ENCODE measurements at regions not wholly inside any gene's neighbourhood (a gene's known extent, or its start where the extent isn't known, plus 50 kb on each side); places are given as distances from the start of the nearest gene placed in this dataset.

DNA sequence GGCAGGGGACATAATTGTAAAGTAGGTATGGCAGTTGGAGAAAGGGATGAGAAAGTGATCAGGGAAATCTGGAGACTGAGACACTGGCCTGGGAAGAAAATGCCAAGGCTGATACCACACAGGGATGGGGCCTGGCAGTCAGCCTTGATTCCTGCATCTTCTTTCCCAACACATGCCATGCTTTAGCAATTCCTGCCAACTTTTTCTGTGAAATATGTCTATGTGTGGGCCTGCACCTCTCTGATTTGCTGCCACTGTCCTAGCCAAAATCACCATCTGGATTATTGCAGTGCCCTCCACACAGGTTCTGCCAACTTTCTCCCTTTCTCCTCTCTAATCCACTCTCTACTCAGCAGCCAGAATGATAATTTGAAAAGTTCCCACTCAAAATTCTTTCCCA is 759.8 kb upstream of the CITED2 start:
- no peak for DNase-seq

- DNase-seq: no peak
These were observed 755.6 kb upstream of the CITED2 start for GRCh38 chr6:140130074-140130473.

DNA sequence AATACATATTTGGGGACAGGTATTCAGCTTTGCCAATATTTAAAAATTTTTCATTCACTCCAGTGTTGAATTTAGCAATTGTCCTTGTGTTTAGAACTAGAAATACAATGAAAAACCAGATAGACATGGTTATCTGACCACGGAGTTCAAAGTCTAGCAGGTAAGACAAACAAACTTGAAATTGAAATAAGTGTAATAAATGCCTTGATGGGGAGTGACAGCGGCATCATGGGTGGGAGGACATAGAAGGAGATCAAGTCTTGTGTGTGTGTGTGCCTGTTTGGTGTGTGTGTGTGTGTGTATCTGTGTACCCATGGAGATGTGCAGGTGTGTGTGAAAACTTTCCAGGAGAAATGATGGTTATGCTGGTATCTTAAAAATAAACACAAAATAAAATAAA is 750.0 kb upstream of the CITED2 start:
- DNase-seq: no peak

DNA sequence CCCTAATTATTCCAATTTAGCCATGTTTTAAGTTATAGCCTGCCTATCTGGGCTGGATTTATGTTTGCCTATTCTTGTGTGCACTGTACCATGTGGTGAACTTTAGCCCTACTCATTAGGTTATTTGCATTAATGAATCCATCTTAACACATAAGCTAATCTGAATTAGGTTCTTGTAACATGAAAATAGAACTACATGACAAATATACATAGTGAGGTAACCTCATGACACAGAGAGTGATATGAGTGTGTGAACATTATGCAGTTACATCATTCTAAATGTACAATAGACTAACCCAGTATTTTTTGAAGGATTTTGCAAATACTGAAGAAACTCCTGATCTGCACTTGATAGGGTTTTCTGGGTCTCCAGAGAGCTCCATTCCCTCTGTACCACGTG is 733.7 kb upstream of the CITED2 start:
- DNase-seq: no peak

- no peak for DNase-seq
These were observed 732.8 kb upstream of the CITED2 start for GRCh38 chr6:140107216-140107615.

- DNase-seq: no peak
These were observed 731.4 kb upstream of the CITED2 start for GRCh38 chr6:140105857-140106256.

DNA sequence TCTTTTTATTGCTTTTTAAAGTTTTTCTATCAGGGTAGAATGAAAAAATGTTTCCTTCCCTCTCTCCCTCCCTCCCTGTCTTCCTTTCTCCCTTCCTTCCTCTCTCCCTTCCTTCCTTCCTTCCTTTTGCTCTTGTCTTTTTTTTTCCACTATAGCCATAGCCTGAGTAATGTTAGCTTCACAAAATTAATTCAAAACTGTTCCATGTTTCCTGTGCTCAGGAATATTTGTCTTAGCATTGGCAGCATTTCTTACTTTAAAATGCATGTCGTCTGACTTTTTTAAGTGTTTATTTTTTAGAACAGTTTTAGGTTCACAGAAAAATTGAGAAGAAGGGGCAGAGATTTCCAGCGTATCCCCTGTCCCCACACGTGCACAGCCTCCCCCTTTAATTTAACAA is 730.8 kb upstream of the CITED2 start:
- no peak for DNase-seq

- no peak for DNase-seq
These were observed 727.4 kb upstream of the CITED2 start for GRCh38 chr6:140101818-140102217.

DNA sequence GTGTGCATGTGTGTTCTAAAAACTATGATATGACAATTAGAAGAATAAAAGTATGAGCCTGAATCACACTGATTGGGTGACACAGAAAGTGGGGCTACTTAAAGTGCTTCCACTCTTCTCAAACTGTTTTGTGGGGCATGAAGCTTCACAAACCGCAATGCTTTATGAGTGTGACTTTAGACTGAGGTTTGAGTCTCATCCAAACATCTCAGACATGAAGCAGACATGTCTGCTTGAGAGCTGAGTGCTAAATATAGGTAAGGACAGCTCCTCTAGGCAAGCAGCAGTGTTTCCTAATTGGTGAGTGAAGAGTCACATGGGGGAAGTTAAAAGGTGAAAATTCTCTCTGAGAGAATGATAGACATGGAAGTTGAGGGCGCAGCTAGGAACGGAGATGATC is 726.9 kb upstream of the CITED2 start:
- no peak for DNase-seq

DNA sequence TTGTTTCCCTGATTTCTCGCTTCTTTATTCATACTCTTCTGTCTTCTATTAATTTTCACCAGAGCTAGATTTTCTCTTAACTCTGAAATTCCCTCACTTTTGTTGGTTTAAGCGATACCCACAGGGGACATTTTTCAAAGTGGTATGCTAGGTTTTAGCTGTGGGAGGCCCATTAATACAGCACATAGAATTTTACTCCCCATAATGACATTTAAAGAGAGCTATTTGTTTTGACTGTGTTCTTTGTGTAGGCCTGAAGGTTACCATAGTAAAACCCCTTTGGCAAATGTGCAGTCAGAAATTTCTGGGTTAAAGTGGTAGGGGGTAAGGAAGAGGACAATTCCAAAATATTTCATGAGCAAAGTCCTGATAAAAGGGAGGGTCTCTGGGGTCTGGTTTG is 721.1 kb upstream of the CITED2 start:
- no peak for DNase-seq

- DNase-seq: no peak
These were observed 717.4 kb upstream of the CITED2 start for GRCh38 chr6:140091895-140092294.

- DNase-seq: no peak
These were observed 716.4 kb upstream of the CITED2 start for GRCh38 chr6:140090871-140091270.

- no peak for DNase-seq
These were observed 708.9 kb upstream of the CITED2 start for GRCh38 chr6:140083375-140083774.

- no peak for DNase-seq
These were observed 708.4 kb upstream of the CITED2 start for GRCh38 chr6:140082867-140083297.

DNA sequence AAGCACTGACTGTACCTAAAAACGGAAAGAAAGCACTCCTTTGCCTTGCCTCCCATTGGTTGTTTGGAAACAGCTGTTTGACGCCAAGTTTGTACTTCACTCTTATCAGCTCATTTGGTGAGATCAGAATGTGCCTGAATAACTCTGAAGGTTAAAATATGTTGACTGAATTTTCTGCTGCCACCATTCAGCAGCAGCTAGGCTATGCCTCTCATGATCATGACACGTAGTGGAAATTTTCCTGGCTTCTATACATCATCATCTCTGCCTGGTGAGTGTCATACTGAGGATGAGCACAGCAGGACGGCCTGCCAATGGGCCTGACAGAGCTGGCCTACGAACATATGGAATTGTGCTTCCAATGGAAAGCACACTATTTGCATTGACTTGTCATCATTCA is 704.9 kb upstream of the CITED2 start:
- DNase-seq: no peak

DNA sequence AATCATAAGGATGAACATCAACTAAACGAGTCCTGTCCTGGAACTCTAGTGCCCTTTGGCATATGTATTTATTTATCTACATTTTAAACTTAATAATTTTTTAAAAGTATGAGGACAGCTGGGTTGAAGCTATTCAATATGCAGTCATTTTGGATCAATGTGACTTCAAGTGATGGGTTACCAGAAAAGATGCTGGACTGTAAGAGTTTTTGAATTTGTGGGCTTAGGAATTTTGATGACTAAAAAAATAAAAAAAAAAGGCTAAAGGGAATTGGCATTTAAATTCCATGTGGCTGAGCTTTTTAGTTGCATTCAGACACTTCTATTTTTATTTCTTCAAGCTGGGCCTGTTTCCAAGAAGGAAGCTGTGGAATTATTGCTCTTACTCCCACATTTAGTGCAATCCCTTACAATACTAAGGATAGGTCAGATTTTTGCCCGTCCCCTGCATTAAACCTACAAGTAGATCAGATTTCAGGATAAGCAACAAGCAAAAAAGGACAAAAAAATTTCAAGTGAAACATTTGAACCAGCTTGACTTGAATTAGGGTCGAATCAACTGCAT is 704.2 kb upstream of the CITED2 start:
- DNase-seq: no peak

- no peak for DNase-seq
These were observed 703.5 kb upstream of the CITED2 start for GRCh38 chr6:140077827-140078560.

DNA sequence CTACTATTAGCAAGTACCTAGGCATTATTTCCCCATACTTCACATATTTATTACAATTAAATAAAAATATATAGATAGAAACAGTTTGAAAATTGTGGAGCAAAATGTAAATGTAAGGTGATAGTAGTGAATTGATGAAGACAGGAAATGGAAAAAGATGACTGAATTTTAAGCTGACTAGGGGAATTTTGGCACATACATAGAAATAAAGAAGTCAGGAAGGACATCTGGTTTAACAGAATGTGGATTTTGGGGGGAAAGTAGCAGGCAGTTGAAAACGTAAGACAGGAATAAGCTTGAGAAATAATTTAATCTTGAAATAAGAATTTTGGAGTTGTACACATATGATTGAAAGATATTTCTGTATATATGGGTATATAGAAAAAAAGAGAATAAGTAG is 701.7 kb upstream of the CITED2 start:
- no peak for DNase-seq

DNA sequence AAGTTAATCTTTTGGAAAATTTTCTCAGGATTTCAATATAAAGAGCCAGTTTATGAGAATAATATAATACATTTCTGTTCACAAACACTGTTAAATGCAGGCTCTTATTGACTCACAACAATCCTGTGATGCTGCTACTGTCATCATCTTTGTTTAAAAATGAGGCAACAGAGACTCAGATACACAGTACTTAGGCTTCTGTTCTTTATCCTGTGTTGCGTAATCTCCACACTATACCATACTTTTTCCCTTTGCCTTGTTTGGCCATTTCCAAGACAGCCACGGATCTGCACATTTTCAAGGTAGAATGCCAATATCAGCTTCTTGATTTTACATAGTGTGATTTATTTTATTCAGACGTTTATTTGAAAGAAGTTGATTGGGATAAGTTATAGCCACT is 699.0 kb upstream of the CITED2 start:
- no peak for DNase-seq

DNA sequence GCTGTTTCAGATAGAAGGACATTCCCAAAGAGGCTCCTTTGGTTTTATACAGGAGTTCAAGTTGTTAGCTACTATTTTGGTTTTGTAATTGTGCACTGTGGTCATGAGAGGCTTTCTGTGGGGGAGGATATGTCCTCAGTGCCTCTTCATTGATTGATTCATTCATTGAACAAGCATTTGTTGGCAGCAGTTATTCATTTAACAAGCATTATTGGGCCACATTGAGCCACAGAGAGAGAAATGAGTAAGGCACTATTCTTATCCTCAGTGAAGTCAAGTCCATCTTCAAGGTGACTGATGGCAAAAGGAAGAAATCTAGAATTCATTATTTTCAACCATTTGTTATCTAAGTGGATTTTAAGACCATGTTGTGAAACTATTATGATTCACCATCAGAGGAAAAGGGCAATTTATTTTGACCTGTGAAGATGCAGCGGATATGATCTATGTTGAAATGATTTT is 697.2 kb upstream of the CITED2 start:
- no peak for DNase-seq

- DNase-seq: no peak
These were observed 696.5 kb upstream of the CITED2 start for GRCh38 chr6:140070846-140071473.

GRCh38 chr6:140069576-140069975 is 695.1 kb upstream of the CITED2 start:
- DNase-seq: no peak

GRCh38 chr6:140068801-140069200 is 694.4 kb upstream of the CITED2 start:
- no peak for DNase-seq

GRCh38 chr6:140064366-140064765 is 689.9 kb upstream of the CITED2 start:
- DNase-seq: no peak

DNA sequence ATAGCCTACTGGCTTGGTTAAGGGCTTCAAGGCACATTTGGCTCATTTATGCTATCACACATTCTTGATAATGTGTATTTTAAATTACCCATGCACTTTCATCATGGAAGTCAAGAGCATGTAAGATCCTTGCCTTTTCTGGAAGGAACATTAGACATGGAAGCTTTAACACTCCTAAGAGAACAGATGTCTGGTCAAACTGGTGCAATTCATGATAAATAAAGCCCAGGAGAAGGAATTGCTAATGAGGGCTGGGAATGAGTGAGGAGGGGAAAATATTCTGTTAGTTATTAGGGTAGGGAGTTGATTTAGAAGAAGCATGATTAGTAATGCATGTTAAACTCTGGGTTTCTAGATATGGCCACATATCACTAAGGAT is 688.6 kb upstream of the CITED2 start:
- no peak for DNase-seq

Measured in activated CD8-positive, alpha-beta memory T cell treated with anti-CD3 and anti-CD28 coated beads for 24 hours (primary cell).